DMS53 treated with DMSO at 0.1 percent for 48 hours (cell line): ENCODE measurements at regions not wholly inside any gene's neighbourhood (a gene's known extent, or its start where the extent isn't known, plus 50 kb on each side); places are given as distances from the start of the nearest gene placed in this dataset.
A peak's percentile ranks its signal among the peaks of the same experiment; 100 is the strongest.
"Not testable (repeated sequence)": the region's sequence is repeated elsewhere in the genome, so short reads cannot be mapped to it uniquely, and the experiment has no call there.

Experiments
- DNase-seq: peaks from one replicate; lab custom pipeline; 2025; ENCODE audit not compliant: unreplicated experiment; lab: John Stamatoyannopoulos, UW

DNA sequence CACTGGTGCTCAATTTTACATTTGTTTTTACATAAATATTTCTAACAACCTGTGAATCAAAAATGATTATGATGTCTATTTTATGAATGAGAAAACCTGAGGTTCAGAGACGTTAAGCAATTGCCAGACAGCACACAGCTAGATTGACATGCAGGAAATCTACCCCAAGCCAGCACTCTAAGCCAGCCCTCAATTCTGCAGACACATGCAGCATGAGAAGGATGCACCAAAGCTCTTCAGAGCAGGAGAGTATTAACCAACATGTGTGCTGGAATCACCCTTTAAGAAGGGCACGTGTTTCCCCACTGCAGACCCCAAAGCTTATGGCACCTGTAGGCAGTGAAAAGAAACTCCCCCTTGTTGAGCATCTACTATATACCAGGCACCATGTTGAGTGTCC is 126.1 kb upstream of the ARHGEF3 start:
- no peak for DNase-seq

DNA sequence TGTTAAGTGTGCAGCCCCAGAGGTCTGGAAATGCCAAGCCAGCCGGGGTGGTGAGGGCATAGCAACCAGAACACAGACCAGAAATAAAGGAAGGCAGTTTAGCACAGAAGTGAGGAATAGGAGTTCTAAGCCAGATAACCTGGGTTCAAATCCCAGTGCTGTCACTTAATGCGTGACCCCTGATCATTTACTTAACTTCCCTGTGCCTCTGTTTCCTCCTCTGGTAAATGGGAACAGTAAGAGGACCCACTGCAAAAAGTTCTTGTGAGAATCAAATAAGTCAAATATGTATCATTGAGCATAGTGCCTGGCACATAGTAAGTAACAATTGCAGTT is 125.2 kb upstream of the ARHGEF3 start:
- no peak for DNase-seq

DNA sequence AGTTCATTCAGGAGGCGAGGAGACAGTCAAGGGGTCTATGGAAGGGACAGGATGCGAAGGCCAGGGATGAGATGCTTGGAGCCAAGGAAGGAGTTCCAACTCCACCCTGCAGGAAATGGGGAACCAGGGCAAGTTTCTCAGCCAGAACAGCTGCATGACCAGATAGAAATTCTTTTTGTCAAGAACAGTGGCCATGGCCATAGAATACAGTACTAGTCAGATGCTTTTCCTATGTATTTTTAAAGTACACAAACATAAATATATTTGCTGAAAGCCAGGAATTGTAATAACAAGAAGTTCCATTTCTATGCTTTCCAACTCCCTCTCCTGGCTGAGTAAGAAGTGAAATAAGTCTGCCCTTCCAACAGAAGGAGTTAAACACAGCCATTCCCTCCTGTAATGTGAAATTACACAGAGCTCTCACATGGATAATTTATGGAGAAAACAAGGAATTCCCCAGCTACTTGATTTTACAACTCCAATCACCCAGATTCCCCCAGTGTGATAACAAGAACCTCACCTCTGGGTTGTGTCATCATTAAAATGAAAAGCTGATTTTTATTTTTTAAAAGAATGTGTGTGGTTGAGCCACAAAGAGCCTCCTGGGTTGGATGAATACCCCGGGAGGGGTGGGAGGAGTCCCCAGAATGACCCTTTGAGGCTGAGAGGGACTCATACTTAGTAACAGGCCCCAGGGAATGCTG is 124.6 kb upstream of the ARHGEF3 start:
- DNase-seq, result no peak

DNA sequence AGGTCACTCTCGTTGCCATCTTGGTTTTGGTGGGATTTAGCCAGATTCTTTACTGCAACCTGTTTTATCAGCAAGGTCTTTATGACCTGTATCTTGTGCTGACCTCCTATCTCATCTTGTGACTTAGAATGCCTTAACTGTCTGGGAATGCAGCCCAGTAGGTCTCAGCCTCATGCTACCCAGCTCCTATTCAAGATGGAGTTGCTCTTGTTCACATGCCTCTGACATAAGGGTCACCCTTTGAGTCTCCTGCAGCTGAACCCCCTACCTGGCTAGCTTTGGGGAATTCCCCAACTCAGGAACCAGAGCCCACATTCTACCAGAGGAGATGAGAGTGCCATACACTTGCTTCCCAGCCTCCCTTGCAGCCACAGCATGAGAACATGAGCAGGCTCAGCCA is 123.0 kb upstream of the ARHGEF3 start:
- not testable (repeated sequence) for DNase-seq

- no peak for DNase-seq
Measured at GRCh38 chr3:56923526-56924224, 121.9 kb upstream of the ARHGEF3 start.

GRCh38 chr3:56921573-56922453 is 120.1 kb upstream of the ARHGEF3 start:
- DNase-seq, result no peak

DNA sequence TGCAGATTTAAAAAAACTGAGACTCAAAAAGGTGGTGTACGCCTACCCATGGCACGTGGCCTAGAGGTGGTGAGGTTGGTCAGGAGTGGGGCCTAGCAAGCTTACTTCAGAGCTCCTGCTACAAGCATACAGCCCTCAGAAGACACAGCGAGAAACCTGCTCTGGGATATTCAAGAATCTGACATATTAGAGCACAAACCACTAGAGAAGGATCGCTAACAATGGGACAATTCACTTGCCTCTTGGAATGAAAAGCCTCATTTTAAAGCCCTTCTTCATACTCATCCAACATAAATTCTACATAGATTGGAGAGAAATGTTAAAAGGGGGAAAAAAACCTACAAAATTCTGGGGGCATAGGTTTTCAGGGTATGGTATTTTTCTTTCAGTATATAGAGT is 118.0 kb upstream of the ARHGEF3 start:
- no peak for DNase-seq

GRCh38 chr3:56919137-56919796 is 117.5 kb upstream of the ARHGEF3 start:
- no peak for DNase-seq

DNA sequence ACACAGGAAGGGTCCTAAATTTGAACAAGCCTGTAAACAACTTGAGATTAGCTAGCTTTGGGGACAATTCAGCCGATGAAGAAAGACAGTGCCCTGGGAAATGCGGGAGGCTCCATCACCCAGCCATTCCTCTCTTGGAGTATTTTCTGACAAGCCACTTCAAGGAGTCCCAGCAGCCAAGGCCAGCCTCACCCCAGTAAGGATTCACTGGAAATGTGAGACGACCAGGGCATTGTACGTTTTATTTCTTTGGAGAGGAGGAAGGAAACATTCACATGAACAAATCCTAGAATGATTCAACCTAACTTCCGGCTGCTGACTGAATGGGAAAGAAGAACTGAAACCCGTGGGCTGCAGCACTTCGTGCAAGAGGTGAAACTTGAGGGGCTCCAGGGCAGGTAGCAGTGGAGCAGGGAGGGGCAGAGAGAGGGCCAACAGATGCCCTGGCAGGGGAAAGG is 116.4 kb upstream of the ARHGEF3 start:
- DNase-seq, result no peak

GRCh38 chr3:56917361-56918110 is 115.8 kb upstream of the ARHGEF3 start:
- peak; percentile 37 for DNase-seq

DNA sequence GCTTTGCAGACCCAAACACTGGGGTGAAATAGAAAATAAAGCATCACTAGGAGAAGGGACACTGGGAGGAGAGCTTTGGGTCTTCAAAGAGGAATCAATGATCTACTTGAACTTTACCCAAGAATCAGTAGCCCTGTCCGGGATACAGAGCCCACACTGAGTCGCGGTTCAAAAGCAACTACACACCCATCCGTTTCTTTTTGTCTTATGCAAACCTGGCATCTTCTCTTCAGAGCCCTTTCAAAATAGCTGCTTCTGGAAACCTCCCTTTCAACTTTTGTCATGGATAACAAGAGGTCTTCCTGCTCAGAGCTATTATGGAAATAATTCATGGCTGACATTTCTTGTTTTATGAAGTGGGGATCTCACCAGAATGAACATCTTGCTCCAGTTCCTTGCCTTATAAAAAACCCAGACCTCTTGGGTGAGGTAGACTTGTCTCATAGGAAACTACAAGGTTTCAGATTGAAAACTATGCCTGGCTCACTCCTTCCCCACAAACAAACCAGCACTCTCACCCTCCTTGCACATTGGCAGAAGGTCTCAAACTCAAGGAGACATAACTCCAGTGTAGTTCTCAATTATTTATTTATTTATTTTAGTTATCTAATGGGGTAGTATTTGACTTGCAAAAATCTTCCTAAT is 115.1 kb upstream of the ARHGEF3 start:
- no peak for DNase-seq

DNA sequence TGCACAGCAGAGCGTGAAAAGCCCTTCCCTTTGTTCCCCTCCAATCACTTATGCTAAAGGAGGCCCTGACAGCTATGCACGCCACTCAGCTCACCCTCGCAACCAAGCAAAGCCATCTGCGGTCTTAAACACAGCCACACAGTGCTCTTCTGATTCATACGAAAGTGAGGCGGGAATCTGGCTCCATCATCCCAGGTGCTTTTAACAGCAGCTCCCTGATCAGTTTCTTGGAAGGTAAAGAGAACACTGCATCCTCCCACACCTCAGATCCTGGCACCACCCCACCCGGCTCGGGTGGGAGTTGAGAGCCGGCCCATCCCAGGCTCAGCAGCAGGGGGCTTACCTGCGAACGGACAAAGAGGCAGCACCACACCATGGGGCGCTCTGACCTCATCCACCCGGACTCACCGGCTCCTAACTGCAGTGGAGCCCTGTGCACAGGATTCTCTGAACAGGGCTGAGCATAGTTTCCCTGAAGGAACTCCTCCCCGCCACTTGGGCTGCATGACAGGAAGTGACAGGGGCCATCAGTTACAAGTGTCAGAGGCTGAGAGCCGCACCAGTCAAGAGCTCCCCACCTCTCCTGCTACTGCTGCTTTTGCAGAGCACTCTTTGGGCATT is 114.3 kb upstream of the ARHGEF3 start:
- no peak for DNase-seq

- DNase-seq, result no peak
Measured at GRCh38 chr3:56914646-56915045, 112.9 kb upstream of the ARHGEF3 start.

DNA sequence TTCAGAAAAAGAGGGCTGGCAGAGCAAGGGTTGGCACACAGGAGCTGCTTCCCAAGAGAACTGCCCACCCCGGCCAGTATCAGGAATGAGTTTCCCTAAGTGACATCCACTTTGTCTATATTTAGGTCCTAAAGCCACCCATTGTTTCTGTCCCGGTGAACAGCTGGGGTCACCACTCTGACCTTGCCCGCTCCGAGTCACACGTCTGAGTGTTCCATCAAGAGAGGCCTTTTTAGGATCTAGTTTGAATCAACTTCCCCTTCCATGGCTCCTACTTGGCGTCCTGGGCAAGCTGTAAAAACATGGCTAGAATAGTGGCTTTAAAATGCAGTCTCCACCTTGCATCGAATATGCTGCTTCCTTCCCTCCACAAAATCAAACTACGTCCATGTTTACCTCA is 109.6 kb upstream of the ARHGEF3 start:
- DNase-seq, result no peak

DNA sequence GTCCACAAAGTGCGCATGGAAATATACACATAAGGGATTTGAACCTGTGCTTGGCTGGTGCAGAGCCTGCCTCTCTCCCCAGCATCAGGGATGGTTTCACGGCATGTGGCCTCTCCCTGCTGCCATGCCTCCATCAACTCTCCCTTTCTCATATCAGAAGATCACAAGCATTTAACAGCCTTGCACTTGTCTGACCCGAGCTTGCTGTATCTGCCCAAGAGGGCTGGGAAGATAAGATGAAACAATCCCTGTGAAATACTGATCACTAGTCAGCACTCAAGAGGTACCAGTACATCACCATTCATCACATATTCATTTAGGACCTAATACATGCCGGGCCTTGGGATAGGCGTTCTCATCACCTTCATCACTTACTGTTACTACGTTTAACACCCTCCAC is 107.6 kb upstream of the ARHGEF3 start:
- no peak for DNase-seq

- DNase-seq, result no peak
Measured at GRCh38 chr3:56908004-56908403, 106.3 kb upstream of the ARHGEF3 start.

DNA sequence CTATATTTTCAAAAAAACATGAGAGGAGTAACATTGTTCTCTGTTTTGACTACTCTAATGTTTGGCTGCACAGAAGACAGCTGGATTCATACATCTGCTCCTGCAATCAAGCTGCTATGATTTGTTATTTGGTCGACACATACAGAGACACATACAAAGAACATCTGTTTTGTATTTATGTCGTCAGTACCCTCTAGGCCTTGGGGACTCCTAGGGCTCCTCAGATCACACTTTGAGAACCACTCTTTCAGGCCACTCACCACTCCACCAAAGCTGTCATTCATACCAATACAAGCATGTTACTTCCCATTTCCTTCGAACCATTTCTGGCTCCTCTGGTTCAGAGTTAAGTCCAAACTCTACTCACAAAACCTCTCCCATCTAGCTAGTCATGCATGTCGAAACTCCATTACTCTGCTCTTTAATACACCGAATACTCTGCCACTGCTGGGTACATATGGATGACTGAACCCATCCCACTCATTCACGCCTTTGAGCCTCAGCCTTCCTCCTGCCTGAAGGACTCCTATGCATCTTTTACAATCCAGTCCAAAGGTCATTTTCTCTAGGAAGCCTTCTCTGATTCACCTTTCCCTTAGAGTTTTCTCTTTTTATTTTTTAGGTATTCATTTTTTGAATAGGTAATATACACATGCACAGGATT is 102.9 kb upstream of the ARHGEF3 start:
- DNase-seq, result no peak

- DNase-seq, result no peak
Measured at GRCh38 chr3:56903231-56903782, 101.6 kb upstream of the ARHGEF3 start.
